GM23338 (cell line): ENCODE measurements at regions not wholly inside any gene's neighbourhood (a gene's known extent, or its start where the extent isn't known, plus 50 kb on each side); places are given as distances from the start of the nearest gene placed in this dataset.

Experiments
- ATAC-seq: fragments of 200-7000 bp; cut with Tn5 transposase; 3 replicates; pipeline ENCODE4 v1.9.1; 2020
- DNase-seq: peaks from one replicate; pipeline ENCODE4 v3.0.0-alpha.2; 2015; ENCODE audit warnings: low spot score
- H2AFZ ChIP-seq: fragments of 200-600 bp; sonication (generic); 2 replicates; pipeline ENCODE4 v1.8.0; 2016; ENCODE audit warnings: antibody characterized with exemption, mild to moderate bottlenecking, moderate library complexity
- H3F3A ChIP-seq: fragments of 200-600 bp; sonication (generic); replicated peaks from 2 replicates; pipeline ENCODE4 v1.8.0; 2017; ENCODE audit warnings: antibody characterized with exemption, mixed run types, low read depth
- H3K27ac ChIP-seq: fragments of 200-600 bp; sonication (generic); 2 replicates; pipeline ENCODE4 v1.6.1; 2016; ENCODE audit warnings: low read depth
- H3K27me3 ChIP-seq: fragments of 200-600 bp; sonication (generic); 2 replicates; pipeline ENCODE4 v1.8.0; 2016; ENCODE audit warnings: mild to moderate bottlenecking, mixed run types, moderate library complexity; ENCODE audit not compliant: insufficient read depth
- H3K36me3 ChIP-seq: fragments of 200-600 bp; sonication (generic); 2 replicates; pipeline ENCODE4 v1.8.0; 2016; ENCODE audit warnings: mild to moderate bottlenecking; ENCODE audit not compliant: insufficient read depth
- H3K4me1 ChIP-seq: fragments of 200-600 bp; sonication (generic); 2 replicates; pipeline ENCODE4 v1.8.0; 2016; ENCODE audit warnings: mild to moderate bottlenecking, moderate library complexity; ENCODE audit not compliant: insufficient read depth
- H3K4me2 ChIP-seq: fragments of 200-600 bp; sonication (generic); 2 replicates; pipeline ENCODE4 v1.7.1; 2017; ENCODE audit warnings: mixed run types
- H3K4me3 ChIP-seq: fragments of 200-600 bp; sonication (generic); 2 replicates; pipeline ENCODE4 v1.6.1; 2016; ENCODE audit warnings: mixed run types
- H3K79me2 ChIP-seq: fragments of 200-600 bp; sonication (generic); replicated peaks from 2 replicates; pipeline ENCODE4 v1.8.0; 2017; ENCODE audit warnings: mild to moderate bottlenecking; ENCODE audit not compliant: insufficient read depth
- H3K9me2 ChIP-seq: fragments of 200-600 bp; sonication (generic); 2 replicates; pipeline ENCODE4 v1.8.0; 2017; ENCODE audit not compliant: insufficient read depth
- H4K20me1 ChIP-seq: fragments of 200-600 bp; sonication (generic); replicated peaks from 2 replicates; pipeline ENCODE4 v1.8.0; 2017; ENCODE audit warnings: mild to moderate bottlenecking; ENCODE audit not compliant: insufficient read depth
- H3K27ac Mint-ChIP-seq: 2 replicates; pipeline ENCODE4 v1.8.0; 2020; ENCODE audit warnings: inconsistent platforms, mild to moderate bottlenecking, moderate library complexity, mixed read lengths
- H3K27me3 Mint-ChIP-seq: 3 replicates; pipeline ENCODE4 v1.8.0; 2022; ENCODE audit warnings: low read depth, mild to moderate bottlenecking, moderate library complexity, mixed read lengths, inconsistent platforms; ENCODE audit not compliant: insufficient read depth, poor library complexity
- H3K36me3 Mint-ChIP-seq: 3 replicates; pipeline ENCODE4 v1.8.0; 2021; ENCODE audit warnings: low read depth, mild to moderate bottlenecking, inconsistent platforms, moderate library complexity, mixed read lengths
- H3K4me1 Mint-ChIP-seq: 3 replicates; pipeline ENCODE4 v1.8.0; 2020; ENCODE audit warnings: mild to moderate bottlenecking, inconsistent platforms, mixed read lengths
- H3K4me3 Mint-ChIP-seq: 3 replicates; pipeline ENCODE4 v1.8.0; 2021; ENCODE audit warnings: moderate library complexity, mild to moderate bottlenecking, inconsistent platforms, mixed read lengths
- H3K9me3 Mint-ChIP-seq: 3 replicates; pipeline ENCODE4 v1.8.0; 2020; ENCODE audit warnings: moderate library complexity, mild to moderate bottlenecking, inconsistent platforms, mixed read lengths
- CREB1 ChIP-seq: fragments of 250-450 bp; sonication (Bioruptor Pico); IDR thresholded peaks from 2 replicates; pipeline ENCODE4 v1.5.0; 2020; ENCODE audit warnings: low read depth, mild to moderate bottlenecking, moderate library complexity
- CTCF ChIP-seq, 2 experiments: fragments of 200-600 bp in 1 of 2; sonication (generic) in 1 of 2; conservative IDR thresholded peaks; 2 replicates each; pipeline versions ENCODE4 v1.5.1 to v1.6.1; 2016 to 2017; ENCODE audit warnings: antibody characterized with exemption in 2 of 2, low read depth in 2 of 2, mild to moderate bottlenecking in 2 of 2, moderate library complexity in 1 of 2
- EZH2phosphoT487 ChIP-seq: fragments of 200-600 bp; sonication (generic); IDR thresholded peaks from one replicate; pipeline ENCODE4 v1.8.1; 2018; ENCODE audit warnings: antibody characterized with exemption; ENCODE audit not compliant: unreplicated experiment
- JUNB ChIP-seq: IDR thresholded peaks from one replicate; pipeline ENCODE4 v1.6.1; 2016; ENCODE audit warnings: antibody characterized with exemption; ENCODE audit not compliant: unreplicated experiment
- NANOG ChIP-seq: IDR thresholded peaks from 2 replicates; pipeline ENCODE4 v1.6.1; 2016; ENCODE audit warnings: antibody characterized with exemption, borderline replicate concordance
- POLR2AphosphoS5 ChIP-seq: IDR thresholded peaks from 2 replicates; pipeline ENCODE4 v1.6.1; 2016; ENCODE audit warnings: antibody characterized with exemption, low read depth
- REST ChIP-seq: IDR thresholded peaks from one replicate; pipeline ENCODE4 v1.6.1; 2018; ENCODE audit warnings: antibody characterized with exemption; ENCODE audit not compliant: unreplicated experiment
- STAT1 ChIP-seq: IDR thresholded peaks from one replicate; pipeline ENCODE4 v1.6.1; 2016; ENCODE audit warnings: antibody characterized with exemption; ENCODE audit not compliant: unreplicated experiment
- ZNF331 ChIP-seq: fragments of 250-450 bp; sonication (Bioruptor Pico); IDR thresholded peaks from 2 replicates; pipeline ENCODE4 v1.5.0; 2020; ENCODE audit warnings: low read depth, mild to moderate bottlenecking, moderate library complexity
- TF ChIP-seq, protein P1 (sequence below): IDR thresholded peaks from 2 replicates; pipeline ENCODE4 v1.6.1; 2016; ENCODE audit warnings: antibody characterized with exemption

- Histone ChIP-seq H3K9me2 (0 out of 2 replicates have a peak, but pooled peaks cover 2% of the 10 kb centered on the region), H3K4me2 (no peak overlapping the region), H3F3A (no peaks in the 10 kb centered on the region), H3K79me2 (no peaks in the 10 kb centered on the region), H3K27ac (no peak overlapping the region), H3K4me1 (no peaks in the 10 kb centered on the region), H3K36me3 (no peaks in the 10 kb centered on the region), H3K27me3 (no peaks in the 10 kb centered on the region), H2AFZ (no peak overlapping the region), H3K4me3 (no peak overlapping the region), H4K20me1 (no peaks in the 10 kb centered on the region)
- ATAC-seq, result peak; percentile 96
- H3K27me3 Mint-ChIP-seq, result no peaks in the 10 kb centered on the region
- TF ChIP-seq CTCF (conservative IDR thresholded peaks at IDR 0.05; ENCODE audit: low read depth in 2 of 2) (peak; percentile 94), STAT1 (no peak), CREB1 (0 out of 2 replicates have a peak, but pooled peaks have one; percentile 24)
- H3K27ac Mint-ChIP-seq, result no peak overlapping the region
- DNase-seq, result peak; percentile 91
- no peaks in the 10 kb centered on the region for H3K36me3 Mint-ChIP-seq
- 0 out of 3 replicates have a peak, but pooled peaks cover 5% of the 10 kb centered on the region for H3K9me3 Mint-ChIP-seq
- peaks cover 8% of the 10 kb centered on the region for H3K4me1 Mint-ChIP-seq
- H3K4me3 Mint-ChIP-seq, result no peak overlapping the region
Measured at GRCh38 chr3:39000008-39000450, 51.7 kb downstream of the SCN11A start.

DNA sequence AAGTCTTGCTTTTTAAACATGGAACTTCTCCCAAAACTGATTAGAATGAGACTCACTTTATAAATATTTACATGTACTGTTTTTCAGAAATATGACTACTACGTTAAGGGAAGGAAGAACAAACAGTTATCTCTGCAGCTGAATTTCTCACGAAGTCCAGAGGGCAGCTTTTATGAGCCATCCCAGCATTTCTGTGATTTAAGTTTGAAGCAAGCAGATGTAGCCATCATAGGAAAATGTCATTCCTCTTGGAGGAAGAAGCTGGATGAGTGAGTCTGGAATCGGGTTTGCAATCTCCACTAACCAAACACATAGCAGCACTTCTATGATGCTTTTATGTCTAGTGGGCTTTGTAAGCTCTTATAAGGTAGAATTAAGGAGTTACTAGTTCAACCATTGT is 53.7 kb downstream of the SCN11A start:
- 0 out of 2 replicates have a peak, but pooled peaks cover 2% of the 10 kb centered on the region for H3K9me2 ChIP-seq
- no peak for ATAC-seq
- Mint-ChIP-seq H3K27me3 (no peaks in the 10 kb centered on the region), H3K4me3 (no peak overlapping the region), H3K27ac (no peak overlapping the region), H3K36me3 (no peaks in the 10 kb centered on the region), H3K4me1 (peaks cover 8% of the 10 kb centered on the region), H3K9me3 (no peaks in the 10 kb centered on the region)
- H3K4me1 ChIP-seq, result no peaks in the 10 kb centered on the region
- no peaks in the 10 kb centered on the region for H3K27me3 ChIP-seq
- no peak overlapping the region for H2AFZ ChIP-seq
- H3K4me2 ChIP-seq, result no peak overlapping the region
- no peaks in the 10 kb centered on the region for H3K79me2 ChIP-seq
- H3K4me3 ChIP-seq, result no peak overlapping the region
- no peak for TF ChIP-seq CTCF (conservative IDR thresholded peaks at IDR 0.05; ENCODE audit: low read depth in 2 of 2)
- TF ChIP-seq ZNF331 (CRISPR knock-in tag), result no peak
- no peak for TF ChIP-seq NANOG
- TF ChIP-seq JUNB, result no peak
- no peak for TF ChIP-seq EZH2phosphoT487
- TF ChIP-seq STAT1, result no peak
- TF ChIP-seq, protein P1, sequence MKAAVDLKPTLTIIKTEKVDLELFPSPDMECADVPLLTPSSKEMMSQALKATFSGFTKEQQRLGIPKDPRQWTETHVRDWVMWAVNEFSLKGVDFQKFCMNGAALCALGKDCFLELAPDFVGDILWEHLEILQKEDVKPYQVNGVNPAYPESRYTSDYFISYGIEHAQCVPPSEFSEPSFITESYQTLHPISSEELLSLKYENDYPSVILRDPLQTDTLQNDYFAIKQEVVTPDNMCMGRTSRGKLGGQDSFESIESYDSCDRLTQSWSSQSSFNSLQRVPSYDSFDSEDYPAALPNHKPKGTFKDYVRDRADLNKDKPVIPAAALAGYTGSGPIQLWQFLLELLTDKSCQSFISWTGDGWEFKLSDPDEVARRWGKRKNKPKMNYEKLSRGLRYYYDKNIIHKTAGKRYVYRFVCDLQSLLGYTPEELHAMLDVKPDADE, result no peak
- TF ChIP-seq REST, result no peak
- TF ChIP-seq POLR2AphosphoS5, result no peak
- TF ChIP-seq CREB1, result no peak
- no peaks in the 10 kb centered on the region for H3K36me3 ChIP-seq
- no peaks in the 10 kb centered on the region for H4K20me1 ChIP-seq
- DNase-seq, result no peak
- H3K27ac ChIP-seq, result no peak overlapping the region
- no peaks in the 10 kb centered on the region for H3F3A ChIP-seq
